ENCODE measurements at regions not wholly inside any gene's neighbourhood (a gene's known extent, or its start where the extent isn't known, plus 50 kb on each side); places are given as distances from the start of the nearest gene placed in this dataset.

GRCh38 chr9:108552459-108553040, 303.2 kb downstream of the ACTL7B start:
- TF ChIP-seq EZH2 (IDR thresholded peaks at IDR 0.05; ENCODE audit: low read length, unreplicated experiment) = no peak
- no peak for TF ChIP-seq EZH2phosphoT487 (IDR thresholded peaks at IDR 0.05; ENCODE audit: borderline replicate concordance, low read length)
